Smooth muscle cell (in vitro differentiated cells): ENCODE measurements at regions not wholly inside any gene's neighbourhood (a gene's known extent, or its start where the extent isn't known, plus 50 kb on each side); places are given as distances from the start of the nearest gene placed in this dataset.
"Not testable (repeated sequence)": the region's sequence is repeated elsewhere in the genome, so short reads cannot be mapped to it uniquely, and the experiment has no call there.

Experiments used
- DNase-seq: peaks from one replicate; lab custom pipeline; 2025; ENCODE audit not compliant: unreplicated experiment; lab: John Stamatoyannopoulos, UW
- H2AFZ ChIP-seq: fragments of 200-600 bp; sonication (generic); 2 replicates; pipeline ENCODE4 v1.6.0; 2016; ENCODE audit warnings: antibody characterized with exemption, low read depth, mild to moderate bottlenecking
- H3F3A ChIP-seq: fragments of 200-600 bp; sonication (generic); 2 replicates; pipeline ENCODE4 v1.6.0; 2017; ENCODE audit warnings: antibody characterized with exemption, low read depth
- H3K27ac ChIP-seq: fragments of 200-600 bp; sonication (generic); 2 replicates; pipeline ENCODE4 v1.5.1; 2016; ENCODE audit warnings: low read depth, mild to moderate bottlenecking
- H3K27me3 ChIP-seq: fragments of 200-600 bp; sonication (generic); 2 replicates; pipeline ENCODE4 v1.6.1; 2016; ENCODE audit warnings: low read depth, mild to moderate bottlenecking
- H3K36me3 ChIP-seq: fragments of 200-600 bp; sonication (generic); 2 replicates; pipeline ENCODE4 v1.5.1; 2016; ENCODE audit warnings: low read depth
- H3K4me1 ChIP-seq: fragments of 200-600 bp; sonication (generic); 2 replicates; pipeline ENCODE4 v1.5.1; 2016; ENCODE audit warnings: low read depth
- H3K4me2 ChIP-seq: fragments of 200-600 bp; sonication (generic); 2 replicates; pipeline ENCODE4 v1.6.0; 2016; ENCODE audit warnings: mild to moderate bottlenecking
- H3K4me3 ChIP-seq: fragments of 200-600 bp; sonication (generic); 2 replicates; pipeline ENCODE4 v1.5.1; 2016; ENCODE audit warnings: mild to moderate bottlenecking
- H3K79me2 ChIP-seq: fragments of 200-600 bp; sonication (generic); 2 replicates; pipeline ENCODE4 v1.6.0; 2016; ENCODE audit warnings: low read depth, mild to moderate bottlenecking
- H3K9ac ChIP-seq: fragments of 200-600 bp; sonication (generic); 2 replicates; pipeline ENCODE4 v1.6.0; 2016; ENCODE audit warnings: low read depth
- H3K9me3 ChIP-seq: fragments of 200-600 bp; sonication (generic); replicated peaks from 2 replicates; pipeline ENCODE4 v1.5.1; 2016; ENCODE audit warnings: low read depth
- H4K20me1 ChIP-seq: fragments of 200-600 bp; sonication (generic); 2 replicates; pipeline ENCODE4 v1.6.0; 2016; ENCODE audit warnings: low read depth
- WGBS: methylation state at CpG from one replicate; pipeline ENCODE4 v1.1.7; 2016; ENCODE audit warnings: low lambda C conversion rate; 5-methylcytosine and 5-hydroxymethylcytosine counted together

- not testable (repeated sequence) for H4K20me1 ChIP-seq, H3K9ac ChIP-seq, DNase-seq, H3K4me3 ChIP-seq, H3K4me2 ChIP-seq, H2AFZ ChIP-seq, H3K36me3 ChIP-seq, H3K9me3 ChIP-seq, H3K4me1 ChIP-seq, H3K27me3 ChIP-seq, H3K27ac ChIP-seq, H3F3A ChIP-seq, H3K79me2 ChIP-seq
Observed at GRCh38 chr2:90296484-90296777, 1605.0 kb downstream of the RPIA start.

DNA sequence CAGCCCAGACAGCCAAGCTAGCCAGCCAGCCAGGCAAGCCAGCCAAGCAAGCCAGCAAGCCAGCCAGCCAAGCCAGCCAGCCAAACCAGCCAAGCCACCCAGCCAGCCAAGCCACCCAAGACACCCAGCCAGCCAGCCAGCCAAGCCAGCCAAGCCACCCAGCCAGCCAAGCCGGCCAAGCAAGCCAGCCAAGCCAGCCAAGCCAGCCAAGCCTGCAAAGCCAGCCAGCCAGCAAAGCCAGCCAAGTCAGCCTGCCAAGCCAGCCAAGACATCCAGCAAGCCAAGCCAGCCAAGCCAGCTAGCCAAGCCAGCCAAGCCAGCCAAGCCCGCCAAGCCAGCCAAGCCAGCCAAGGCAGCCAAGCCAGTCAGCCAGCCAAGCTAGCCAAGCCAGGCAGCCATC is 1606.2 kb downstream of the RPIA start:
- not testable (repeated sequence) for DNase-seq, H3K36me3 ChIP-seq, H4K20me1 ChIP-seq, H3K9me3 ChIP-seq, H3K27me3 ChIP-seq, H3K4me3 ChIP-seq, H3K9ac ChIP-seq, H3K79me2 ChIP-seq, H3K27ac ChIP-seq, H3K4me1 ChIP-seq, H3K4me2 ChIP-seq, H3F3A ChIP-seq, H2AFZ ChIP-seq
- WGBS, result 72% methylated on average over 2 of the region's 2 CpGs

DNA sequence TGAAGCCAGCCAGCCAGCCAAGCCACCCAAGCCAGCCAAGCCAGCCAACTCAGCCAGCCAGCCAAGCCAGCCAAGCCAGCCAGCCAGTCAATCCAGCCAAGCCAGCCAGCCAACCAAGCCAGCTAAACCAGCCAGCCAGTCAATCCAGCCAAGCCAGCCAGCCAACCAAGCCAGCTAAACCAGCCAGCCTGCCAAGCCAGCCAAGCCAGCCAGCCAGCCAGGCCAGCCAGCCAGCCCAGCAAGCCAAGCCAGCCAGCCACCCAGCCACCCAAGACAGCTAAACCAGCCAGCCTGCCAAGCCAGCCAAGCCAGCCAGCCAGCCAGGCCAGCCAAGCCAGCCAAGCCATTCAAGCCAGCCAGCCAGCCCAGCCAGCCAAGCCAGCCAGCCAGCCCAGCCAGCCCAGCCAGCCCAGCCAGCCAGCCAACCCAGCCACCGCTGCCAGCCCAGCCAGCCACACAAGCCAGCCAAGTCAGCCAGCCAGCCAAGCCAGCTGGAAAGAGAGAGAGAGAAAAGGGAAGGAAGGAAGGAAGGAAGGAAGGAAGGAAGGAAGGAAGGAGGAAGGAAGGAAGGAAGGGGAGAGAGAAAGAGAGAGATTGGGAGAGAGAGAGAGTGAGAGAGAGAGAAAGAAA is 1606.8 kb downstream of the RPIA start:
- H3K36me3 ChIP-seq, H4K20me1 ChIP-seq, H3K9ac ChIP-seq, H2AFZ ChIP-seq, H3F3A ChIP-seq, H3K79me2 ChIP-seq, H3K4me2 ChIP-seq, DNase-seq, H3K27ac ChIP-seq, H3K4me1 ChIP-seq, H3K27me3 ChIP-seq, H3K9me3 ChIP-seq, H3K4me3 ChIP-seq: not testable (repeated sequence)
- 75% methylated on average over 1 of the region's 1 CpG for WGBS

DNA sequence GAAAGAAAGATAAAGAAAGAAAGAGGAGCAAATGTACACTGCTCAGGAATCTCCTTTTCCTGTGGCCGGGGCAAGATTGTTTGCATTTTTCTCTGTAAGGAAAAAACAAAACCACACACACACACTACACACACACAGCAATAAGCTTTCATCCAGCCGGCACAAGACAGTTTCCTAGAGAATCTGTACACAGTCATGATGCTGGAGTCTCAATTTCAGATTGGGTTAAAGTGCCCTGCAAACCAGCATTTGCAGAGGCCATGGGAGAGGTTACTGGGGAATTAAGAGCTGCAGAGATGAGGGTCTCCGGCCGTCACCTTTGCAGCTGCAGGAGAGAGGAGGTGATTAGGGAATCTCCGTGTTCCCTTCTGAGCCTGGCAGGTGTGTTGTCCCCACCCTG is 1607.5 kb downstream of the RPIA start:
- not testable (repeated sequence) for H3K4me1 ChIP-seq, H3K27me3 ChIP-seq, H3K27ac ChIP-seq, H3F3A ChIP-seq, H3K9me3 ChIP-seq, H4K20me1 ChIP-seq, H3K9ac ChIP-seq, H3K36me3 ChIP-seq, H3K4me3 ChIP-seq, H3K79me2 ChIP-seq, H3K4me2 ChIP-seq, DNase-seq, H2AFZ ChIP-seq
- 82% methylated on average over 4 of the region's 5 CpGs for WGBS

DNA sequence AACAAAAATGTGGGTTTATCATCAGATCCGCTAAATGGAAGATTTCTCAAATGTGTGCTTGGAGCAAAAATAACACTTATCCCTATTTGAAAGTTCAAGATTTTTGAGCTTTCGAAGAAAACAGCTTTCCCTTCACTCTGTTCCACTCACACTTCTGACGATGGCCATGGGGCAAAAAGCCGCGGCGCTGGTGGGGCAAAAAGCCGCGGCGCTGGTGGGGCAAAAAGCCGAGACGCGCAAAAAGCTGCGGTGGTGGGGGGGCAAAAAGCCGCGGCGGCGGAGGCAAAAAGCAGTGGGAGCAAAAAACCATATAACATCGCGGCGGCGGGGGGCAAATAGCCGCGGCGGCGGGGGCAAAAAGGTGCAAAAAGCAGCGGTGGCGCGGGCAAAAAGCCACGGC is 1631.5 kb downstream of the RPIA start:
- not testable (repeated sequence) for H3F3A ChIP-seq, H2AFZ ChIP-seq, H3K79me2 ChIP-seq, H3K4me3 ChIP-seq, H3K27me3 ChIP-seq, H3K9ac ChIP-seq, H3K9me3 ChIP-seq, H4K20me1 ChIP-seq, H3K4me1 ChIP-seq, DNase-seq, H3K36me3 ChIP-seq, H3K27ac ChIP-seq, H3K4me2 ChIP-seq
- WGBS, result 92% methylated on average over 25 of the region's 29 CpGs

DNA sequence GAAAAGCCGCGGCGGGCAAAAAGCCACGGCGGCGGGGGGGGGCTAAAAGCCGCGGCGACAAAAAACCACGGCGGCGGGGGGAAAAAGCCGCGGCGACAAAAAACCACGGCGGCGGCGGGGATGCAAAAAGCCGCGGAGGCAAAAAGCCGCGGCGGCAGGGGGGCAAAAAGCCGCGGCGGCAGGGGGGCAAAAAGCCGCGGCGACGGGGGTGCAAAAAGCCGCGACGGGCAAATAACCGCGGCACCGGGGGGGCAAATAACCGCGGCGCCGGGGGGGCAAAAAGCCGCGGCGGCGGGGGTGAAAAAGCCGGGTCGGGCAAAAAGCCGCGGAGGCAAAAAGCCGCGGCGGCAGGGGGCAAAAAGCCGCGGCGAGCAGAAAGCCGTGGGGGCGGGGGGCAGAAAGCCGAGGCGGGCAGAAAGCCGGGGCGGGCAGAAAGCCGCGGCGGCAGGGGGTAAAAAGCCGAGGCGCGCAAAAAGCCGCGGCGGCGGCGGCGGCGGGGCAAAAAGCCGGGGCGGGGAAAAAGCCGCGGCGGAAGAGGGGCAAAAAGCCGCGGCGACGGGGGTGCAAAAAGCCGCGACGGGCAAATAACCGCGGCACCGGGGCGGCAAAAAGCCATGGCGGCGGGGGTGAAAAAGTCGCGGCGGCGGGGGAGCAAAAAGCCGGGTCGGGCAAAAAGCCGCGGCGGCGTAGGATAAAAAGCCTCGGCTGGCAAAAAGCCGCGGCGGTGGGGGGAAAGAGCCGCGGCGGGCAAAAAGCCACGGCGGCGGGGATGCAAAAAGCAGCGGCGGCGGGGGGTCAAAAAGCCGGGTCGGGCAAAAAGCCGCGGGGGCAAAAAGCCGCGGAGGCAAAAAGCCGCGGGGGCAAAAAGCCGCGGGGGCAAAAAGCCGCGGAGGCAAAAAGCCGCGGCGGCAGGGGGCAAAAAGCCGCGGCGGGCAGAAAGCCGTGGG is 1632.4 kb downstream of the RPIA start:
- H3K4me3 ChIP-seq, H3K36me3 ChIP-seq, H3K4me2 ChIP-seq: not testable (repeated sequence)

GRCh38 chr2:90324672-90325071 is 1633.2 kb downstream of the RPIA start:
- DNase-seq, H3K4me3 ChIP-seq, H3K9ac ChIP-seq, H3K9me3 ChIP-seq, H3K4me1 ChIP-seq, H2AFZ ChIP-seq, H3K27me3 ChIP-seq, H3K36me3 ChIP-seq, H3K79me2 ChIP-seq, H3K4me2 ChIP-seq, H3F3A ChIP-seq, H4K20me1 ChIP-seq, H3K27ac ChIP-seq: not testable (repeated sequence)
- WGBS, result no CpG with 5 or more reads among the region's 59 CpGs

More for the DNA sequence above, 1632.4 kb downstream of the RPIA start:
- not testable (repeated sequence) for H3K27me3 ChIP-seq, H3K4me1 ChIP-seq, H3F3A ChIP-seq, H3K9ac ChIP-seq, H3K27ac ChIP-seq, H3K9me3 ChIP-seq, H3K79me2 ChIP-seq, H4K20me1 ChIP-seq, DNase-seq, H2AFZ ChIP-seq
- WGBS, result 94% methylated on average over 16 of the region's 134 CpGs

GRCh38 chr2:90325796-90326353 is 1634.4 kb downstream of the RPIA start:
- H3F3A ChIP-seq, result not testable (repeated sequence)

More at GRCh38 chr2:90325796-90326353, 1634.4 kb downstream of the RPIA start:
- not testable (repeated sequence) for H3K4me1 ChIP-seq, H3K79me2 ChIP-seq, DNase-seq, H2AFZ ChIP-seq, H3K4me3 ChIP-seq, H3K36me3 ChIP-seq, H3K27ac ChIP-seq, H4K20me1 ChIP-seq, H3K9ac ChIP-seq, H3K4me2 ChIP-seq, H3K27me3 ChIP-seq, H3K9me3 ChIP-seq
- WGBS, result 75% methylated on average over 4 of the region's 74 CpGs
